ENCODE measurements at regions not wholly inside any gene's neighbourhood (a gene's known extent, or its start where the extent isn't known, plus 50 kb on each side); places are given as distances from the start of the nearest gene placed in this dataset.
"Not testable (repeated sequence)": the region's sequence is repeated elsewhere in the genome, so short reads cannot be mapped to it uniquely, and the experiment has no call there.

GRCh38 chr2:36035137-36035536, 320.4 kb upstream of the CRIM1 start:
- DNase-seq = no peak

DNA sequence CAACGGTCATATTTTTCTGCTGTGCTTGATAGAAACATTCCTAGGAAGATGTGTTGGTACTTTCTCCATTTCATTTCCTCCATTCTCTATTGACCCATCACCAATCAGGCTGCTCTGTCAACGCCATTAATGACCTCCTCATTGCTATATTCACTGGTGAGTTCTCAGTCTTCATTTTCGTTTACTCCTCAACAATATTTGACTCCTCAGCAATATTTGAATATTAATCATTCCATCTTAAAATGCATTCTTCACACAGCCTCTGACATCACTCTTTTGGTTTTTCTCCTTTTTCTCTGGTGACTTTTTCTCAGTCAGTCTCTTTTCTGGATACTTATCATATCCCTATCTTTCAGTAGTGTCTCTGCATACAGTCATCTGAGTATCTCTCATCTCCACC, 323.5 kb upstream of the CRIM1 start:
- DNase-seq = no peak

DNA sequence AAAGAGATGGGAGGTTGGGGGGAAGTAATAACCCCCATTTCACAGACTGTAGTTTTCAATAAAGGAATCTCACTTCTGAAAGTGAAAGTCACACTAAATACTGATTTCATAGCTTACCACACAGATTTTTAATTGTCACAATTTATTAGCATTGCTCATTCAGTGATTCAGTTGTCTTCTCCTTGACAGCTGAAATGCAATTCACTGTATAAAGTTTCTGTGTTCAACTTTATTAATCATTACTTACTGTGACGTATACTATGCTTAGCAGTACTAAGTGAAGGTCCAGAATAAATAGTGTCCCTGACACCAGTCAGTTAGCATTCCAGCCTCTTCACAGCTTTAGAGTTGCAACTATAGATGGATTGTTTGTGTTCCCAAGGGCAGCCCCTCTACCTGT, 324.1 kb upstream of the CRIM1 start:
- DNase-seq = no peak

GRCh38 chr2:36027616-36028015, 328.0 kb upstream of the CRIM1 start:
- DNase-seq = no peak

GRCh38 chr2:36013064-36013463, 342.5 kb upstream of the CRIM1 start:
- DNase-seq = no peak

GRCh38 chr2:36006444-36006843, 349.1 kb upstream of the CRIM1 start:
- no peak for DNase-seq

- DNase-seq = no peak
Measured at GRCh38 chr2:36002941-36003340, 352.6 kb upstream of the CRIM1 start.

- DNase-seq = no peak
Measured at GRCh38 chr2:35997488-35997887, 358.1 kb upstream of the CRIM1 start.

- no peak for DNase-seq
Measured at GRCh38 chr2:35989503-35989902, 366.1 kb upstream of the CRIM1 start.

DNA sequence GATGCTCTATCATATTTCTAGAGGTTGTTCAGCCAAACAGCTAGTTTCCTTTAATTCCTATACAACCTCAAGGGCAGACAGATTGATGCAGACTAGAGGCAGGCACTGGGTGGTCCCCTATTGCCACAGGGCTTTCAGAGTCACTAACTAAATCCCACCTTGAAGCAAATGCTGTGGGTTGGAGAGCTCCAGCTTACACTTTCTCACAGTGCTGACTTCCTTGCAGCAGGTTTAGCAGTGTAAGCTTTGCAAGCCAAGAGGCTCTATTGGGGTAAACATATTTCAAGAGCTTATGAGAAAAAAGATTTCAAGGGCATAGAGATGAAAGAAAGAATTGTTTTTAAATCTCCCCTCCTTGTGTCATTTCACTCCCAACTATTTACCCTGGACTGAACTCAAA, 366.5 kb upstream of the CRIM1 start:
- DNase-seq = no peak

GRCh38 chr2:35986871-35987270, 368.7 kb upstream of the CRIM1 start:
- no peak for DNase-seq

DNA sequence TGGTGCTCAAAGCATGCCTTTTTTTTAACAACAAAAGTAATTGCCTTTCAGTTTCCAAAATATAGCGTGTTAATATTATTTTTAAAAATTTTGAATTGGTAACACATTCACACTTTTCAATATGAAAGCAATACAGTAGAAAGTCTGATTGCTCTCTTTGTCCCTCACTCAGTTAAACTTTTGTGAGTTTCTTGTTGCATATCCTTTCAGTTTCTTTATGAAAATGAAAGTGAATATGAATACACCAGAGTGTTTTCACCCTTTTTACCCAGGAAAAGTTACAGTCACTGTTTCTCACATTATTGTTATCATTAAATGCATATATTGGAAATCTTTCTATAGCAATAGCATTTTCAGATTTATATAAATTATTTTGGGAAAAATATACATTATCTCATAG, 377.4 kb upstream of the CRIM1 start:
- DNase-seq = no peak

- no peak for DNase-seq
Measured at GRCh38 chr2:35976611-35977010, 379.0 kb upstream of the CRIM1 start.

DNA sequence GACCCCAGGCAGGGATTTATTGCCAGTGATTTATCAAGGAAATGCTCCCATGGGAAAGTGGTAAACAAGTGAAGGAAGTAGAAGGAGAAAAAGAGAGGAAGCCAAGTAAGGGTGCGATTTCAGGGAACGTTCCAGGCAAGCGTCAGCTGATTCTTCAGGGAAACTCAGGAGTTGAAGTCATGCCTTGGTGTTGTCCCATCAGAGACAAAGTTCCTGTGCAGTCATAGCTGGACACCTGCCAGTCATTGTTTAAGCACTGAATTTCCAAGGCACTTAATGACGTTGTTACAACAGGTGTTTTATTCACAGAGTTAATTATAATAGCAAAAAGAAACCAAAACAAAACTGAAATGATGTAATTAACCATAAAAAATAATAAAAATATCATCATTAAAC, 381.8 kb upstream of the CRIM1 start:
- no peak for DNase-seq

DNA sequence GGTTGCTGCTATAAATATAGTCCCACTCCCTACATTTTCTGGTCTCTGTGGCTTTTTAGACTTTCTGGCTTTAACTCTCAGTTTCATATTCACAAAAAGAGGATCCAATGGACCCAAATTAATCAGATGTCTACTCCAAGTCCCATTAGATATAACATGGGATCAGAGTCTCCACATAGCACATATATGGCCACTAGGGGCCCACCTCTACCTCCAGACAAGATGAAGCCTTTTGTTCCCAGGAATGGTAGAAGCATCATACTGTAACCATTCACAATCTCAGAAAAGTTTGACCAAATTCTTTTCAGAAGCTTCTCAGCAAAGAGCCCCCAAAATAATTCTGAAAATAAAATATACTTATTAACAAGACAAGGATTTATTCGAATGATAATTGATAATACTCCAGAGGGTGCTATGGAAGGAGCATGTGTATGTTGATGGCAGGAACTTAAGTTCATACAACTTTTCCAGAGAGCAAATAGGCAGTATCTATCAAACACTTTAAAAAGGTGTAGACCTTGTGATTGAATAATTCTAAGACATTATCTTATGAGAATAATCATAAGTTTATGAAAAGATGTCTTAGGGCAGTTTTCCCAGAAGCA, 382.3 kb upstream of the CRIM1 start:
- peak in 1 of 2 donors; percentile 2 for DNase-seq

- DNase-seq = no peak
Measured at GRCh38 chr2:35963824-35964223, 391.8 kb upstream of the CRIM1 start.

DNA sequence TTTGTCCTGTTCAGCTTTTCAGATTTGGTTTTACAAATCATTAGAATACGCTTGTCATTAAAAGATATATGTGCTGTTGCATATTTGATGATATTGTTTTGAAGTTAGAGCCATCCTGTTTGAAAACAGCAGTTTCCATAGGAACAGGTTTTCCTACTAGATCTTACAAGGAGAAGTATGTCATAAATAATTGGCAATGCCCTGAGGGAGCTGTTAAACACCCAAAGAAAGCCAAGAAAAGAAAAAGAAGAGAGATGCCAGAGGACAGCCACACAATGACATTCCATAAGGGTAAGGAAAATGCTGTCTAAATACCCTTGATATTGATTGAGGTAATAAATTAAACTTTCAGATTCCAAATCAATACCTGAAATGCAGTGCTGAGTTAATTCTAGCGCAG, 392.2 kb upstream of the CRIM1 start:
- no peak for DNase-seq

DNA sequence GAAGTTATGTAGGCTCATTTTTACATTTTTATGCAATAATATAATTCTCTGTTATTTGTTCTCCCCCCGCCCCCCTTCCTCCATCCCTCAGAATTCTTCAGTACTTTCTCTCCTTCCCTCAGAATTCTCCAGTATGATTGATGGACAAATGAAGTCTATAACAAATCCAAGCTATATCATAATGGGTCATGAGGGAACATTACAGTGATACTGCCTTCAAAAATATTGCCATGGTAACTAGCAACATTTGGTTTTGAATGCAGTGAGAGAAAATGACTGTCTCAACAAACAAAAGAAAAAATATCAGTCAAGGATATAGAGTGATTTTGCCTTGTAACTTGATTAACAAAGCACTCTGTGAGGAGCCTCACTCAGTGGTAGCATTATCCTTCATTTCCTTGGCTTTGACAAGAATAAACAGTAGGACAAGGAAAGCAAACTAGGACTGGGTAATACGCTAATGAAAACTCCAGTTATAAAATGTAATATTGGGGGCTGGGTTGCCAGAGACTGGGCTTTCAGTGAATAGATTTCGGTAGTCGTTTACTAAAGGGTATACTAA, 392.9 kb upstream of the CRIM1 start:
- no peak for DNase-seq

- no peak for DNase-seq
Measured at GRCh38 chr2:35960596-35960995, 395.0 kb upstream of the CRIM1 start.

DNA sequence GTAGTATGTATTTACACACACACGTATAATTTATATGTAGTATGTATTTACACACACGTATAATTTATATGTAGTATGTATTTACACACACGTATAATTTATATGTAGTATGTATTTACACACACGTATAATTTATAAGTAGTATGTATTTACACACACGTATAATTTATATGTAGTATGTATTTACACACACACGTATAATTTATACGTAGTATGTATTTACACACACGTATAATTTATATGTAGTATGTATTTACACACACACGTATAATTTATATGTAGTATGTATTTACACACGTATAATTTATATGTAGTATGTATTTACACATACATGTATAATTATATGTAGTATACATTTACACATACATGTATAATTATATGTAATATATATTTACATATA, 398.5 kb upstream of the CRIM1 start:
- DNase-seq = not testable (repeated sequence)

DNA sequence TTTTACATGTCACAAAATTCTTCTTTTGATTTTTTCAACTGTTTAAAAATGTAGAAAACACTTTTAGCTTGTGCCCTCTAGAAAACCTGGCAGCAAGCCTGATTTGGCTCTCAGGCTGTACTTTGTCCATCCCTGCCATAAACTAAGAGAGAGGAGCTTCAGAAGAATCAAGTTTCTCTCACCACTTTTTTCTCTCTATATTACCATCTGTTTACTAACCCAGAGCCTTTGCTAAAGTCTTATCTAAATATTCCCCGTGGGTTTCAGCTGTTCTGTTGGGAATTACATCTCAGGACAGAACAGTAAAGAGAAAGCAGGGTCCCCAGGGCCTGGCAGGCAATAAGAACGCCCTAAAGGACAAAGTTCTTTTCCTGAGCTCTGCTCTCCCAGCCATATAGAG, 409.1 kb upstream of the CRIM1 start:
- DNase-seq = no peak

DNA sequence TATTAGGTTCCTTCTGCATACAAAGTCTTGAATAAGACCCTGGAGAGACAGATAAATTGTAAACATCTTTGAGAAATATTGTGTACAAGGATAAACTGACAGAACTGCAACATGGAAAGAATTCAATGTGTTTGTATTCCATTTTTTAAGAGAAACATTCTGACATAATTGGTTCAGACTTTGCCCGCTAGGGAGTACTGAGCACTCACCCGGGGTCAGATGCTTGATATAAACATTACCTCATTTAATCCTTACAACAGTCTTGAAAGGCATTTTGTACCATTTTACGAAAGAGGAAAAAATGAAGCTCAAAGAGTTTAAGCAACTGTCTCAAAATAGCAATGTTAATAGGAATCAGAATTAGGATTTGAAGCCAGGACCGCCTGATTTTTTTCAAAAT, 416.7 kb upstream of the CRIM1 start:
- no peak for DNase-seq

DNA sequence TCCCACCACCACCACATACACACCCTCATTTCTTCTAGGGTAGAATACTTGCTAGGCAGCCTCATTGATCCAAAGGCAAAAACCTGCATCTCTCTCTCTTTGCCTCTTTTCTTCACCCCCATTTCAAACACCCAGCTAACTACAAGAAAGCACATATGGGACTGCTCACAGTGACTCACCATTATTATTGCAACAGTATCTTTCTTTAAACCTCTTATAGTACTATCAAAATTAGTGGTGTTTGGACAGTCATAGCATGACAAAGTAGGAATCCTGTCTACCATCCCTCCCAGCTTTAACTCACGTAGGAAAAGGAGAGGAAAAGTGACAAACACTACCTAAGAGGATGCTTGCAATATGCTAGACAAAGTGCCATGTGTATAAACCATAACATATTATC, 422.5 kb upstream of the CRIM1 start:
- no peak for DNase-seq

DNA sequence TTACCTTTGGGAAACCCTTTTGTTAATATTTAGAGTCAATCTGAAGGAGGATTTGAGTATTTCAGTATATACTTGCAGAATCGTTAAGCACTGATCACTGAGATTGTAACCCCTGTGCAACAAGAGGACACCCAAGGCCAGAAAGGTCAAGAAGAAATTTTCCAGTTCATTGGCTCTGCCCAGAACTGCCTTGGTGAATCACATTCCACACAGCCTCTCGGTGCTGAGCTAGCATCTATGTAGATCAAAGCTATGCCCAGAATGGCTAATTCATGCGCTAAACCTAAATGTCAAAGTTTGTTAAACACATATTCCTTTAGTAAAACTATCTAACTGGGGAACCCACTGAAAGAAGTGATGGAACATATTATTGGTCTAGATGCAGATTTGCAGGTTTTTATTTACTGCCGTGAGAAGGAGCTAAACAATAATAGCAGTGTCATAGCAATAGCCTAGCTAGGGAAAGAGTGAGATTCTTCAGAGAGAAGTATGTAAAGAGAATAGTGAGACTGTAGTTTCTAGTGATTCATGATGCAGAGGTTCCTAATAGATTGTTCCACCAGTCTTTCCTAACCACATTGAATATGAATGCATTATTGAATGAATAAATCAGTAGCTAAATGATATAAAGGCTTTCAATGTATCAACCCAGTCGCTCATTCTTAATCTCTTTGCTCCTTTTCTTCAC, 423.2 kb upstream of the CRIM1 start:
- no peak for DNase-seq

DNA sequence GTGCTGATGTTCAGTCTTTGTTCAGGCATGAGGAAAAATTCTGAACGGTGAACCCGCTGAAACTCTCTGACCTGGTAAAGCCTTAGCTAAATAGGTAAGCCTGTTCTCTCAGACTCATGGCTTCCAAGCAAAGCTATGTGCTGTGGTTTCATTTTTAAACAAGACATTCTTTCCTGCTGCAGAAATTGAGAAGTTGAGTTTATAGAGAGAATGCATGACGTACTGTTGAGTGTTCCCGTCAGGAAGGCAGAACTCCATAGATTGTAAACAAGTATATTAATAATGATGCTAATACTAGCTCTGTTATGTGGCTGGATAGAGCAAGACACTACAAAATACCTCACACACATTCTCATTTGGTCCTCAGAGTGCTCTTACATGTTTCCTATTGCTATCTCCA, 424.0 kb upstream of the CRIM1 start:
- no peak for DNase-seq

Data from inflammatory macrophage treated with lipopolysaccharide for 1 hour (primary cell).